ENCODE measurements at regions not wholly inside any gene's neighbourhood (a gene's known extent, or its start where the extent isn't known, plus 50 kb on each side); places are given as distances from the start of the nearest gene placed in this dataset.
"Not testable (repeated sequence)": the region's sequence is repeated elsewhere in the genome, so short reads cannot be mapped to it uniquely, and the experiment has no call there.

DNA sequence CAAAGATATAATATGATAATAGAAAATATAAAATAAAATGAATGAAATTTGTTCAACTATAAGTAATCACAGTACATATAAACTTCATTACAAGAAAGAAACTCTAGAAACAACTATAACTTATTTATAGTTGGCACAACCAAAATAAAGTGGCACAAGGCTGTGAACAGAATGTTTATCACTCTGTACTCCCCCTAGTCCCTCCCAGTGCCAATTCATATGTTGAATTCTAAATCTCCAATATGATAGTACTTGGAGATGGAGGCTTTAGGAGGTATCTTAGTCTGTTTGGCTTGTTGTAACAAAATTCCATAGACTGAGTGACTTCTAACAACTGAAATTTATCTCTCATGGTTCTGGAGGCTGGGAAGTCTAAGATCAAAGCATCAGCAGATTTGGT, 145.0 kb upstream of the TMEM229A start:
- Histone ChIP-seq H4K20me1 (ENCODE audit: insufficient read depth) (no peaks in the 10 kb centered on the region), H3K9me3 (no peaks in the 10 kb centered on the region), H3K4me3 (ENCODE audit: low read depth in 2 of 2, low read length in 1 of 2) (no peak overlapping the region), H3F3A (replicated peaks; ENCODE audit: insufficient read depth) (no peaks in the 10 kb centered on the region), H3K9me2 (no peaks in the 10 kb centered on the region), H3K27ac (ENCODE audit: low read depth in 2 of 2, low read length in 1 of 2) (no peak overlapping the region), H3K79me2 (ENCODE audit: insufficient read depth) (no peaks in the 10 kb centered on the region), H3K4me1 (ENCODE audit: control insufficient read depth in 1 of 2, insufficient read depth in 2 of 2, low read depth in 1 of 2, low read length in 1 of 2) (no peaks in the 10 kb centered on the region; a peak in 1 of 4 replicates), H3K36me3 (replicated peaks in 1 of 2; ENCODE audit: control insufficient read depth in 1 of 2, insufficient read depth in 2 of 2, low read length in 1 of 2) (no peaks in the 10 kb centered on the region), H3K9ac (no peak overlapping the region), H2AFZ (ENCODE audit: low read depth) (no peak overlapping the region), H3K4me2 (no peak overlapping the region), H3K27me3 (ENCODE audit: insufficient read depth) (no peaks in the 10 kb centered on the region)
- no peak for DNase-seq
- CTCF ChIA-PET, result interaction anchor here (1.4 kb wide), 2 partner anchors 10 to 14 kb away, joined by 3 to 7 read pairs; no protein-coding TSS in a partner anchor
- TF ChIP-seq TAF1 (IDR thresholded peaks at IDR 0.05; ENCODE audit: borderline replicate concordance, low read depth, low read length), result no peak
- TF ChIP-seq YY1 (IDR thresholded peaks at IDR 0.05; ENCODE audit: low read depth), result no peak
- TF ChIP-seq FOXM1 (IDR thresholded peaks at IDR 0.05; ENCODE audit: low read depth), result no peak
- POLR2A ChIA-PET, result no interaction called here

DNA sequence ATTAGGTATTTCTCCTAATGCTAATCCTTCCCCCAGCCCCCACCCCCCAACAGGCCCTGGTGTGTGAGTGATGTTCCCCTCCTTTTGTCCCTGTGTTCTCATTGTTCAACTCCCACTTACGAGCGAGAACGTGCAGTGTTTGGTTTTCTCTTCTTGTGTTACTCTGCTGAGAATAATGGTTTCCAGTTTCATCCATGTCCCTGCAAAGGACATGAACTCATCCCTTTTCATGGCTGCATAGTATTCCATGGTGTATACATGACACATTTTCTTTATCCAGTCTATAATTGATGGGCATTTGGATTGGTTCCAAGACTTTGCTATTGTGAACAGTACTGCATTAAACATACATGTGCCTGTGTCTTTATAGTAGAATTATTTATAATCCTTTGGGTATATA, 138.9 kb upstream of the TMEM229A start:
- H3K9me3 ChIP-seq; H3K9me2 ChIP-seq; H3K27ac ChIP-seq (ENCODE audit: low read depth in 2 of 2, low read length in 1 of 2); H3K36me3 ChIP-seq (replicated peaks in 1 of 2; ENCODE audit: control insufficient read depth in 1 of 2, insufficient read depth in 2 of 2, low read length in 1 of 2); H3K4me3 ChIP-seq (ENCODE audit: low read depth in 2 of 2, low read length in 1 of 2); DNase-seq; H3K79me2 ChIP-seq (ENCODE audit: insufficient read depth); H3K27me3 ChIP-seq (ENCODE audit: insufficient read depth); H3K9ac ChIP-seq; H3F3A ChIP-seq (replicated peaks; ENCODE audit: insufficient read depth); H3K4me1 ChIP-seq (ENCODE audit: control insufficient read depth in 1 of 2, insufficient read depth in 2 of 2, low read depth in 1 of 2, low read length in 1 of 2); POLR2A ChIA-PET; H4K20me1 ChIP-seq (ENCODE audit: insufficient read depth); H2AFZ ChIP-seq (ENCODE audit: low read depth); H3K4me2 ChIP-seq: not testable (repeated sequence)
- CTCF ChIA-PET, result interaction anchor here (1.2 to 5.1 kb wide), 9 partner anchors 9 to 619 kb away, joined by 3 to 54 read pairs (median 5); no protein-coding TSS in a partner anchor
- WGBS (ENCODE audit: low lambda C conversion rate), result 82% methylated on average over 3 of the region's 3 CpGs

DNA sequence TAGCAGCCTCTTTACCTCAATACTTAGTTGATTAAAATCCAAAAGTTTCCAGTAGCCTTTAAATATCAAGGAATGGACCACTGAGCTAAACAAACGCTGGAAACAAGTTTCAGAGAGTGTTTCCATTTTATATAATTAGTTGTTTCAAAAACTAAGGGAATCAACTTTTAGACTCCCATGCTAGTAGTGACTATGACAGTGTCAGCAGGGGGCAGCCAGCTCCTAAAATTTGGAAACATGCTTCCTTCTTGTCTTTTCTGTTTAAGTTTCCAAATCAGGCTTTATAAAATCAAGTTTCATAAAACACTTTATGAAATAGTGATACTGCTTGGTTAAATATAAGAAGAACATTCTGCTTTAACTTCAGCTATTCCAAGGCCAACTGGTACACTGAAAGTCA, 138.2 kb upstream of the TMEM229A start:
- WGBS (ENCODE audit: low lambda C conversion rate), result 22% methylated on average over 1 of the region's 1 CpG
- ChIA-PET CTCF (interaction anchor here (0.8 to 5.1 kb wide), 16 partner anchors 8 to 685 kb away, joined by 3 to 54 read pairs (median 4); partner anchors contain the start of gene GPR37), POLR2A (no interaction called here)
- H3K27me3 ChIP-seq (ENCODE audit: insufficient read depth), result no peaks in the 10 kb centered on the region
- no peak overlapping the region for H3K27ac ChIP-seq (ENCODE audit: low read depth in 2 of 2, low read length in 1 of 2)
- no peaks in the 10 kb centered on the region for H3K79me2 ChIP-seq (ENCODE audit: insufficient read depth)
- no peak overlapping the region for H3K4me2 ChIP-seq
- H3K9ac ChIP-seq, result no peak overlapping the region
- no peaks in the 10 kb centered on the region for H3F3A ChIP-seq (replicated peaks; ENCODE audit: insufficient read depth)
- H3K9me3 ChIP-seq, result no peaks in the 10 kb centered on the region
- DNase-seq, result peak; percentile 4
- H3K36me3 ChIP-seq (replicated peaks in 1 of 2; ENCODE audit: control insufficient read depth in 1 of 2, insufficient read depth in 2 of 2, low read length in 1 of 2), result no peaks in the 10 kb centered on the region
- H4K20me1 ChIP-seq (ENCODE audit: insufficient read depth), result no peaks in the 10 kb centered on the region
- H3K4me3 ChIP-seq (ENCODE audit: low read depth in 2 of 2, low read length in 1 of 2), result no peak overlapping the region
- H2AFZ ChIP-seq (ENCODE audit: low read depth), result no peak overlapping the region
- H3K4me1 ChIP-seq (ENCODE audit: control insufficient read depth in 1 of 2, insufficient read depth in 2 of 2, low read depth in 1 of 2, low read length in 1 of 2), result no peaks in the 10 kb centered on the region
- no peaks in the 10 kb centered on the region for H3K9me2 ChIP-seq
- peak; percentile 81 for TF ChIP-seq RAD21 (IDR thresholded peaks at IDR 0.05; ENCODE audit: low read length)
- peak; percentile 67 for TF ChIP-seq SMC3 (IDR thresholded peaks at IDR 0.05; ENCODE audit: low read depth, low read length)
- no peak for TF ChIP-seq TCF12 (IDR thresholded peaks at IDR 0.05)
- TF ChIP-seq, protein P1, sequence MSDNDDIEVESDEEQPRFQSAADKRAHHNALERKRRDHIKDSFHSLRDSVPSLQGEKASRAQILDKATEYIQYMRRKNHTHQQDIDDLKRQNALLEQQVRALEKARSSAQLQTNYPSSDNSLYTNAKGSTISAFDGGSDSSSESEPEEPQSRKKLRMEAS (IDR thresholded peaks at IDR 0.05; ENCODE audit: low read depth), result no peak
- TF ChIP-seq, protein P2, sequence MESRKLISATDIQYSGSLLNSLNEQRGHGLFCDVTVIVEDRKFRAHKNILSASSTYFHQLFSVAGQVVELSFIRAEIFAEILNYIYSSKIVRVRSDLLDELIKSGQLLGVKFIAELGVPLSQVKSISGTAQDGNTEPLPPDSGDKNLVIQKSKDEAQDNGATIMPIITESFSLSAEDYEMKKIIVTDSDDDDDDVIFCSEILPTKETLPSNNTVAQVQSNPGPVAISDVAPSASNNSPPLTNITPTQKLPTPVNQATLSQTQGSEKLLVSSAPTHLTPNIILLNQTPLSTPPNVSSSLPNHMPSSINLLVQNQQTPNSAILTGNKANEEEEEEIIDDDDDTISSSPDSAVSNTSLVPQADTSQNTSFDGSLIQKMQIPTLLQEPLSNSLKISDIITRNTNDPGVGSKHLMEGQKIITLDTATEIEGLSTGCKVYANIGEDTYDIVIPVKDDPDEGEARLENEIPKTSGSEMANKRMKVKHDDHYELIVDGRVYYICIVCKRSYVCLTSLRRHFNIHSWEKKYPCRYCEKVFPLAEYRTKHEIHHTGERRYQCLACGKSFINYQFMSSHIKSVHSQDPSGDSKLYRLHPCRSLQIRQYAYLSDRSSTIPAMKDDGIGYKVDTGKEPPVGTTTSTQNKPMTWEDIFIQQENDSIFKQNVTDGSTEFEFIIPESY (IDR thresholded peaks at IDR 0.05; ENCODE audit: borderline replicate concordance, low read depth), result no peak
- TF ChIP-seq EZH2phosphoT487 (IDR thresholded peaks at IDR 0.05; ENCODE audit: borderline replicate concordance, low read depth), result no peak
- TF ChIP-seq, protein P3, sequence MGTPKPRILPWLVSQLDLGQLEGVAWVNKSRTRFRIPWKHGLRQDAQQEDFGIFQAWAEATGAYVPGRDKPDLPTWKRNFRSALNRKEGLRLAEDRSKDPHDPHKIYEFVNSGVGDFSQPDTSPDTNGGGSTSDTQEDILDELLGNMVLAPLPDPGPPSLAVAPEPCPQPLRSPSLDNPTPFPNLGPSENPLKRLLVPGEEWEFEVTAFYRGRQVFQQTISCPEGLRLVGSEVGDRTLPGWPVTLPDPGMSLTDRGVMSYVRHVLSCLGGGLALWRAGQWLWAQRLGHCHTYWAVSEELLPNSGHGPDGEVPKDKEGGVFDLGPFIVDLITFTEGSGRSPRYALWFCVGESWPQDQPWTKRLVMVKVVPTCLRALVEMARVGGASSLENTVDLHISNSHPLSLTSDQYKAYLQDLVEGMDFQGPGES (IDR thresholded peaks at IDR 0.05; ENCODE audit: low read depth, low read length), result no peak
- no peak for TF ChIP-seq YY1 (IDR thresholded peaks at IDR 0.05; ENCODE audit: low read depth)
- TF ChIP-seq CHD2 (IDR thresholded peaks at IDR 0.05; ENCODE audit: low read length, partially characterized antibody), result no peak
- no peak for TF ChIP-seq SIN3A (IDR thresholded peaks at IDR 0.05; ENCODE audit: borderline replicate concordance, low read depth, low read length)
- TF ChIP-seq, protein P4, sequence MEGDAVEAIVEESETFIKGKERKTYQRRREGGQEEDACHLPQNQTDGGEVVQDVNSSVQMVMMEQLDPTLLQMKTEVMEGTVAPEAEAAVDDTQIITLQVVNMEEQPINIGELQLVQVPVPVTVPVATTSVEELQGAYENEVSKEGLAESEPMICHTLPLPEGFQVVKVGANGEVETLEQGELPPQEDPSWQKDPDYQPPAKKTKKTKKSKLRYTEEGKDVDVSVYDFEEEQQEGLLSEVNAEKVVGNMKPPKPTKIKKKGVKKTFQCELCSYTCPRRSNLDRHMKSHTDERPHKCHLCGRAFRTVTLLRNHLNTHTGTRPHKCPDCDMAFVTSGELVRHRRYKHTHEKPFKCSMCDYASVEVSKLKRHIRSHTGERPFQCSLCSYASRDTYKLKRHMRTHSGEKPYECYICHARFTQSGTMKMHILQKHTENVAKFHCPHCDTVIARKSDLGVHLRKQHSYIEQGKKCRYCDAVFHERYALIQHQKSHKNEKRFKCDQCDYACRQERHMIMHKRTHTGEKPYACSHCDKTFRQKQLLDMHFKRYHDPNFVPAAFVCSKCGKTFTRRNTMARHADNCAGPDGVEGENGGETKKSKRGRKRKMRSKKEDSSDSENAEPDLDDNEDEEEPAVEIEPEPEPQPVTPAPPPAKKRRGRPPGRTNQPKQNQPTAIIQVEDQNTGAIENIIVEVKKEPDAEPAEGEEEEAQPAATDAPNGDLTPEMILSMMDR (IDR thresholded peaks at IDR 0.05), result peak; percentile 62

Measured in SK-N-SH (cell line).